ENCODE measurements at regions not wholly inside any gene's neighbourhood (a gene's known extent, or its start where the extent isn't known, plus 50 kb on each side); places are given as distances from the start of the nearest gene placed in this dataset.

DNA sequence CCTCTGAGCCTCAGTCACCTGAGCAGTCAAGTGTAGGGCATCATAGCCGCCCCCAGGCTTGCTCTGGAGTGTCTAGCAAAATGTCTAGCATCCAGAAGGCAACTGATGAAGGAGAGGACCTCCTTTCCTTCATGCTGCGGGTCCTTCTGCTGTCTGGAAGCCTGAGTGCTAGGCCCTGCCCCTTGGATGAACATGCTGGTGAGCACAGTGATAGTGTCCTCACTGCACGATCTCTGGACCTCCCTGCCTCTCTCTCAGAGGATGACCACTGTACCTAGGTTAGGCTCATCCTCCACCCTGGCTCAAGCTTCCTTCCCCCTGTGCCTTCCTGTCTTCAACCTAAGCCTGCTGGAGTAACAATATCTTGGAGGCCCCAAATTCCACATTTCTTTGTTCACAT is 128.6 kb downstream of the TENT5C start:
- TF ChIP-seq, protein P1, sequence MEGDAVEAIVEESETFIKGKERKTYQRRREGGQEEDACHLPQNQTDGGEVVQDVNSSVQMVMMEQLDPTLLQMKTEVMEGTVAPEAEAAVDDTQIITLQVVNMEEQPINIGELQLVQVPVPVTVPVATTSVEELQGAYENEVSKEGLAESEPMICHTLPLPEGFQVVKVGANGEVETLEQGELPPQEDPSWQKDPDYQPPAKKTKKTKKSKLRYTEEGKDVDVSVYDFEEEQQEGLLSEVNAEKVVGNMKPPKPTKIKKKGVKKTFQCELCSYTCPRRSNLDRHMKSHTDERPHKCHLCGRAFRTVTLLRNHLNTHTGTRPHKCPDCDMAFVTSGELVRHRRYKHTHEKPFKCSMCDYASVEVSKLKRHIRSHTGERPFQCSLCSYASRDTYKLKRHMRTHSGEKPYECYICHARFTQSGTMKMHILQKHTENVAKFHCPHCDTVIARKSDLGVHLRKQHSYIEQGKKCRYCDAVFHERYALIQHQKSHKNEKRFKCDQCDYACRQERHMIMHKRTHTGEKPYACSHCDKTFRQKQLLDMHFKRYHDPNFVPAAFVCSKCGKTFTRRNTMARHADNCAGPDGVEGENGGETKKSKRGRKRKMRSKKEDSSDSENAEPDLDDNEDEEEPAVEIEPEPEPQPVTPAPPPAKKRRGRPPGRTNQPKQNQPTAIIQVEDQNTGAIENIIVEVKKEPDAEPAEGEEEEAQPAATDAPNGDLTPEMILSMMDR (IDR thresholded peaks at IDR 0.05; ENCODE audit: borderline replicate concordance, extremely low read depth, low read length, poor library complexity, severe bottlenecking): no peak
- TF ChIP-seq EZH2 (IDR thresholded peaks at IDR 0.05; ENCODE audit: borderline replicate concordance, low read depth, low read length, severe bottlenecking): no peak

Data from DND-41 (cell line).